Activated naive CD8-positive, alpha-beta T cell (primary cell): ENCODE measurements at regions not wholly inside any gene's neighbourhood (a gene's known extent, or its start where the extent isn't known, plus 50 kb on each side); places are given as distances from the start of the nearest gene placed in this dataset.

ENCODE experiments used
- H3K27ac Mint-ChIP-seq: one replicate; pipeline ENCODE4 v1.8.0; 2021; ENCODE audit warnings: mixed read lengths
- H3K27me3 Mint-ChIP-seq: one replicate; pipeline ENCODE4 v1.8.0; 2021; ENCODE audit warnings: mixed read lengths
- H3K36me3 Mint-ChIP-seq: one replicate; pipeline ENCODE4 v1.8.0; 2021; ENCODE audit warnings: mixed read lengths
- H3K4me1 Mint-ChIP-seq: one replicate; pipeline ENCODE4 v1.8.0; 2021; ENCODE audit warnings: low read depth, mixed read lengths
- H3K4me3 Mint-ChIP-seq: one replicate; pipeline ENCODE4 v1.8.0; 2021; ENCODE audit warnings: mild to moderate bottlenecking, mixed read lengths
- H3K9me3 Mint-ChIP-seq: one replicate; pipeline ENCODE4 v1.8.0; 2021; ENCODE audit warnings: low read depth, mixed read lengths

DNA sequence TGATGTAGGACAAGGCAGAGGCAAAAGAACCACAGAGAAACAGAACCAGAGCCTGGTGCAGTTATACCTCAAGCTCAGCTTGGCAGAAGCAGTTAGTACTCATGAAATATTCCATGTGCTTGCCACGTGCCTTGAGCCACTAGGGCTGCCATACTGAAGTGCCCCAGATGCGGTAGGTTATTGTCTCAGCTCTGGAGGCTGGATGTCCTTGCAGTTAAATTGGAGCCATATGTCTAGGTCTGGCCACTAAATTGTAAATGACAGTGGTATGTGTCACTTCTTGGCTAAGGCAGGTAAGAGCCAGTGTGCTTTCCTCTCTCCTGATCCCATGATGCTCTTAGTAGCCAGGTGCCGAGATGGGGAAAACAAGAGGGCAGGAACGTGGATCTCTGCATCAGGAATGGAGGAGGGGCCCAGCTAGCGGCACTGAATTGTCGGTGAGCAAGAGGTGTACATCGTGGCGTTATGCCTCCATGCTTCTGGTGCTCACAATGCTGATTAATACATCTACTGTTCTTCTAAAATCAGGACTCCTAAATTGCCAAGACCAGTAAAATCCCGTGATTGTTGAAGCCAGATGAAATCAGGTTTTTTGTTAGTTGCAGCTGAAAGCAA is 73.5 kb downstream of the PSMG1 start:
- no peak overlapping the region for H3K4me3 Mint-ChIP-seq

DNA sequence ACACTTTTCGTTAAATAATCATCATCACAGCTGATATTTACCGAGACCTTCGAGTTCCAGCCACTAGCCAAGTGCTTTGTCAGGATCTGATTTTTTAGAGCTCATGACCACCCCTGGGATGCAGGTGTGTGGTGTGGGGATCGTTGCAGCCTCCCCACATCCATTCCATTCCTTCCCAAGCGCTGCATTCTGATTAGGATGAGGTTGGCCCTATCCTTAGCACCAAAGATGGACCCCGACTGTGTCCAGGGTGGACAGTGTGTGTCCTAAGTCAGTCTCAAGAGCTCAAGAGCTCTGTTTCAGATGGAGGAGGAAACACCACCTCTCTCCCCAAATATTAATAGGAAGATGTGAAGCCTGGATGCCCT is 74.1 kb downstream of the PSMG1 start:
- Mint-ChIP-seq H3K27me3 (no peaks in the 10 kb centered on the region), H3K4me3 (no peak overlapping the region), H3K9me3 (no peaks in the 10 kb centered on the region), H3K27ac (no peak overlapping the region), H3K36me3 (no peaks in the 10 kb centered on the region), H3K4me1 (no peaks in the 10 kb centered on the region)

More for the DNA sequence above, 73.5 kb downstream of the PSMG1 start:
- Mint-ChIP-seq H3K27me3 (no peaks in the 10 kb centered on the region), H3K4me1 (no peaks in the 10 kb centered on the region), H3K36me3 (no peaks in the 10 kb centered on the region), H3K27ac (no peak overlapping the region), H3K9me3 (no peaks in the 10 kb centered on the region)

DNA sequence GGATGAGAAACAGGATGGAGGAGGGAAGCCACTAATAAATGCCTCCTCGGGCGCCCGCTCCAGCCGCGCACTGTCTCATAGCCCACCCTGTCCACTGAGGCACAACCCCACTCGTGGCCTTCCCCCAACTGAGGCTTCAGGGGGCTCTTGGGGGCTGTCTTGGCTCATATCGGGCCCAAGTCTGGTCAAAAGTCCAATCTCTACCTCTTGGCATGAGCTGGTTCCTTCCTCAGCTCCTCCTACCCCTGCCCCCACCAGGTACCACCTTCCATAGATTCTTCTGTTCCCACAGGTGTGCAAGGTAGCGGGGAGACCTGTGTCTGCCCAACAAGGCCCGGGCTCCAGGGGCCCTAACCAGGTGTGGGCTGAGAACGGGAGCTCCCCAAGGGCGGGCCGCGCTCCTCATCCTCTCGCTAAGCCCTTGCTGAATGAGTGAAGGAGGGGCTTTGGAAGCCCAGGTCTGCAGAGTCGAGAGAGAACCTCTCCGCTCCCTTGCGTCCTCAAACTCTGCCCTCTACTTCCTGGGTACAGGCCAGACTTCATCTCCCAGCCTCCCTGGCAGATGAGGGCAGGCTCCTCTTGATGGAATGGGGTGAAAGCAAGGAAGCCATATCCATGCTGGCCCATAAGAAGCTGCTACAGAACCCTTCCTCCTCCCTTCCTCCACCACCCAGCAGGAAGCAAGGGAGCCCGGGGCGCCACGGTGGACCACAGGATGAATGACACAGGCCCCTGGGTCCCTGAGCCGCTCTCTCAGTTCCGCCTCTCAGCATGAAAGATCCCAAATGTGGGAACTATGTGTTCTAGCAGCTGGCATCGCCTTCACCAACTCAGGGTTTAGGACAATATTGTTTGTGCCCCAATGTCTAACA is 74.7 kb downstream of the PSMG1 start:
- Mint-ChIP-seq H3K4me1 (no peaks in the 10 kb centered on the region), H3K9me3 (no peaks in the 10 kb centered on the region), H3K36me3 (no peaks in the 10 kb centered on the region), H3K27me3 (no peaks in the 10 kb centered on the region), H3K27ac (no peak overlapping the region), H3K4me3 (no peak overlapping the region)

DNA sequence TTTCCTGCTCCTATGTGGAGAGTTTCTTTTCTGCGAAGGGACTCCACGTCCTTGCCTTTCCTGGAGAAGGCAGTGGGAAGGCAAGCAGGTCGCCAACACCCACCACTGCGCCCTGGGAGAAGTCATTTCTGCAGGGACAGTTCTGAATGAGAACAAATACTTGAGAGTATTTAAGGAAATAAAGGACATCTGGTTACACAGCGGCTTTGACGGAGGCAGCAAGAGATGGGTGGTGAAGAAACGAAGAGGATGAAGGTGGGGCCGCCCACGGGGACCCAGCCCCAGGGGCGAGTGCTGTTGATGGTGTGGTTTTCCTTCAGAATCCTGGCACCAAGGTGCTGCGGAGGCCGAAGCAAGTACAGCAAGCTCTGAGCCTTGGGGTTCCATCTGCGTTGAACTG is 75.5 kb downstream of the PSMG1 start:
- Mint-ChIP-seq H3K36me3 (no peaks in the 10 kb centered on the region), H3K4me1 (no peaks in the 10 kb centered on the region), H3K9me3 (no peaks in the 10 kb centered on the region), H3K4me3 (no peak overlapping the region), H3K27me3 (peaks cover 2% of the 10 kb centered on the region), H3K27ac (no peak overlapping the region)

DNA sequence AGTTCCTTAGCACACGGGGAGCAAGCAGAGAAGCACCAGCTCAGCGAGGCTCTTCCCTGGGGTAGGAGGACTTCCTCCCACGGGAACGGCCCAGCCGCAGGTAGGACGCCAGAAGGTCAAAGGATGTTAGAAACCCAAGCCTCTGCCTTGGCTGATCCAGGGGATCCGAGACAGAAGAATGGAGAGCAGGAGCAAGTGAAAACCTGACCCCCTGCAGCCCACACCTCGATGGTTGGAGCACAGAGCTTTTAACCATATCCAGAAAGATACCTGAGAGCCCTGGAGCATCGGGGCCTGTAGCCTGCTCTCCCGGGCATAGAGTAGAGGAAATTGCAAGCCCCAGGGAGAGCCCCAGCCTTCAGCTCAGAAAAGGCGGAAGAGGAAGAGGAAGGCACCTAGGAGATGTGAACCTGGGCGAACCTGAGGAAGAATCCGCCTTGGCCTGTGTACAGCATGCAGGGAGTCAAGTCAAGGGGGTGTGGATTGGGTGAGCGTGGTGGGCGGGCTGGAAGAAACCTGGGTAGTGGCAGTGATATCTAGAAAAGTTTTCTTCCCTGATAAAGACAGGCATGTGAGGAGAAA is 76.3 kb downstream of the PSMG1 start:
- Mint-ChIP-seq H3K27ac (no peak overlapping the region), H3K36me3 (no peaks in the 10 kb centered on the region), H3K4me1 (no peaks in the 10 kb centered on the region), H3K27me3 (peaks cover 2% of the 10 kb centered on the region), H3K9me3 (no peaks in the 10 kb centered on the region), H3K4me3 (no peak overlapping the region)

DNA sequence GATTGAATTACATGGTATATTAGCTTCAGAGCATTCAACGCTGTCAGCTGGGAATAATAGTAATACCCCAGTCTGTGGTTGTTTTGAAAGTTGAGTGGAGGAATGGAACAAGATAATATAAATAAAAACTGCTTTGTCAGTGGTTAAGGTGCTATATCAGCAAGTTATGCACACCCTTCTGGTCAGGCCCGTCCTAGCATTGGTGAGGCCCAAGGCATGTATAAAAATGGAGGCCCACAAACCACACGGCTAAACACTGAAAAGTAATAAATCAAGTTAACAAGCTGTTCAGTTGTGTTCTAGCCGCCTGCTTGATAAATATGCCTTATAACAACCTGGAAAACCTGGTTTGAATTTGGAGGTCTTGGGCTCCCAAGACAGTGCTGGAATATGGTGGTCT is 77.4 kb downstream of the PSMG1 start:
- H3K4me3 Mint-ChIP-seq, result no peak overlapping the region
- H3K27ac Mint-ChIP-seq, result no peak overlapping the region
- peaks cover 2% of the 10 kb centered on the region for H3K27me3 Mint-ChIP-seq

DNA sequence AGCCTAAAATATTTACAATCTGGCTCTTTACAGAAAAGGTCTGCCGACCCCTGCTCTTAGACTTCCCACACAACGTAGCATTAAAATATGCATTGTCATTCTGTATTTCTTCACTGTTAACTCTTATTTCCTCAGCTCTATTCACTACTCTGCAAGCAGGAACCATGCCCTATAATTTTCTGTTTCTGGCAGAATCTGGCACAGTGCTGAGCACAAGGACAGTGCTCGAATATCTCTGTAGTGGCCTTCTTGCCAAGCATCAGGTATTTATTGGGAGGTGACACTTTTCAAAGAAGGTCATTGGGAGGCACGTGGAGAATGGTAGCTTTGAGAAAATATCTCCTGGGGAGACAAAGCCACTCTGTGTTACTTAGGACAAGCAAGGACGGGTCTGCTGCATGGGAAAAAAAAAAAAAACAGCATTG is 77.9 kb downstream of the PSMG1 start:
- no peak overlapping the region for H3K27ac Mint-ChIP-seq
- H3K4me3 Mint-ChIP-seq, result no peak overlapping the region
- no peaks in the 10 kb centered on the region for H3K4me1 Mint-ChIP-seq
- no peaks in the 10 kb centered on the region for H3K9me3 Mint-ChIP-seq
- H3K36me3 Mint-ChIP-seq, result no peaks in the 10 kb centered on the region
- H3K27me3 Mint-ChIP-seq, result peaks cover 2% of the 10 kb centered on the region

More for the DNA sequence above, 77.4 kb downstream of the PSMG1 start:
- Mint-ChIP-seq H3K36me3 (no peaks in the 10 kb centered on the region), H3K4me1 (no peaks in the 10 kb centered on the region), H3K9me3 (no peaks in the 10 kb centered on the region)

DNA sequence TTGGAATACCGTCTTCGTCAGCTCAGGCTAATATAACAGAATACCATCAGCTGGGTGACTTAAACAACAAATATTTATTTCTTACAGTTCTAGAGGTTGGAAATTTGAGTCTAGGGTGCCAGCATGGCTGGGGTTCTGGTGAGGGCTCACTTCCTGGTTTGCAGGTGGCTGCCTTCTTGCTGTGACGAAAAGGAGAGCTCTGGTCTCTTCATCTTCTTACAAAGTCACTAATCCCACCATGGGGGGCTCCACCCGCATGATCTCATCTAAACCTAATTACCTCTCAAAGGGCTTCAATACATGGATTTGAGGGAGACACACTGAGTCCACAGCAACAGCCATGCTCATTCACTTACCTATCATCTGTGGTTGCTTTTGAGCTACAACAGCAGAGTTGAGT is 78.3 kb downstream of the PSMG1 start:
- H3K9me3 Mint-ChIP-seq, result no peaks in the 10 kb centered on the region
- H3K36me3 Mint-ChIP-seq, result no peaks in the 10 kb centered on the region
- no peak overlapping the region for H3K4me3 Mint-ChIP-seq
- peaks cover 2% of the 10 kb centered on the region for H3K27me3 Mint-ChIP-seq
- no peaks in the 10 kb centered on the region for H3K4me1 Mint-ChIP-seq
- H3K27ac Mint-ChIP-seq, result no peak overlapping the region

DNA sequence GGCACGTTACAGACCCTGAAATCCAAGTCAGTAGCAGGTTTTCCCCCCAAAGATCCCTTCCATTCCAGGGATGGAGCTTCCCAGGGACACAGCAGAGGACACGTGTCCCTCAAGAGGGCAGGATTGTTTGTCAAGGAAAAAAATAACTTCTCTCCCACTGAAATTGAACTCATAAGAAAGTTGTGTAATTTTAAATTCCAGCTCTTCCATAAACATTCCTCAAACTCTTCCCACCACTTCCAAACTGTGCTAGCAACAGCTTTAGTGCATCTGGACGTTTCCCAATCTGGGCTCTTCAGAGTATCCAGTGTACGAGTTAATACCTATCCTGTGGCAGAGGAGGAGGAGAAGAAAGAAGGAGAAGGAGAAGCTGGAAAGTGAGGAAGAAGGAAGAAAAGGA is 79.6 kb downstream of the PSMG1 start:
- no peaks in the 10 kb centered on the region for H3K9me3 Mint-ChIP-seq
- H3K4me3 Mint-ChIP-seq, result no peak overlapping the region
- no peaks in the 10 kb centered on the region for H3K4me1 Mint-ChIP-seq
- H3K27ac Mint-ChIP-seq, result no peak overlapping the region
- H3K36me3 Mint-ChIP-seq, result no peaks in the 10 kb centered on the region
- H3K27me3 Mint-ChIP-seq, result peaks cover 2% of the 10 kb centered on the region

DNA sequence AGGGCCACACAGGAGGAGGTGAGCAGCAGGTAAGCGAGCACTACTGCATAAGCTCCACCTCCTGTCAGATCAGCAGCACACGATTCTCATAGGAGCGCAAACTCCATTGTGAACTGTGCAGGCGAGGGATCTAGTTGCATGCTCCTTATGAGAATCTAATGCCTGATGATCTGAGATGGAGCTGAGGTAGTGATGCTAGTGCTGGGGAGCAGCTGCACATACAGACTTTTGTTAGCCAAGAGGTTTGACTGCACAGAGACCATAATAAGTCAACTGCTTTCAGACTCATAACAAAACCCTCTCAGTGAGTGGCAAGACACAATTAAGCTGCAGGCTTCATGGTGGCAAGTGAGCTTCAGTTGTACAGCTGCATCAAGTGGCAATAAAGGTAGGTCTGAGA is 83.4 kb downstream of the PSMG1 start:
- Mint-ChIP-seq H3K27ac (no peak overlapping the region), H3K27me3 (peaks cover 2% of the 10 kb centered on the region), H3K36me3 (no peaks in the 10 kb centered on the region), H3K4me1 (no peaks in the 10 kb centered on the region), H3K9me3 (no peaks in the 10 kb centered on the region), H3K4me3 (no peak overlapping the region)

DNA sequence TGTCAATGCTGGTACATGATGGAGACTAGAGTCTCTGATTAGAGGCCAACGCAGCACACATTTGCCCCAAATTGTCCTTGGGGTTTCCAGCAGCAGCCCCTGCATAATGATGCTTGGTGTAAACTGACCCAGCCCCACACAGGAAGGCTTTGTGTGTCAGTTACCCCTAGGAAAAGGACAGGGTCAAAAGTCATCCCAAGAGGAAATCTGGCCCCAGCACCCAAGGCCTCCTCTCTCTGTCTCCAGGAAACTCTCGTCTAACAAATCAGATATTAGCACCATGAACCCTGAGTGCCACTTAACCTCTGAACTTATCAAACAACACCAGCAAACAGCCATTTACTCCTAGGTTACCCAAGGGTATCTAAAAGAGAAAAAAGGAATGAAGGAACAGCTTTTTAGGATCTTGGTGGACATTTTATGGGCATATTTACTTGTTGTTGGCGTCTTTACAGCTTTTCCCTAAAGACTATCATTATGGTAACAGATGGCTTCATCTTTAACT is 84.5 kb downstream of the PSMG1 start:
- Mint-ChIP-seq H3K9me3 (no peaks in the 10 kb centered on the region), H3K4me3 (no peak overlapping the region), H3K27me3 (peaks cover 2% of the 10 kb centered on the region), H3K27ac (no peak overlapping the region), H3K4me1 (no peaks in the 10 kb centered on the region), H3K36me3 (no peaks in the 10 kb centered on the region)

DNA sequence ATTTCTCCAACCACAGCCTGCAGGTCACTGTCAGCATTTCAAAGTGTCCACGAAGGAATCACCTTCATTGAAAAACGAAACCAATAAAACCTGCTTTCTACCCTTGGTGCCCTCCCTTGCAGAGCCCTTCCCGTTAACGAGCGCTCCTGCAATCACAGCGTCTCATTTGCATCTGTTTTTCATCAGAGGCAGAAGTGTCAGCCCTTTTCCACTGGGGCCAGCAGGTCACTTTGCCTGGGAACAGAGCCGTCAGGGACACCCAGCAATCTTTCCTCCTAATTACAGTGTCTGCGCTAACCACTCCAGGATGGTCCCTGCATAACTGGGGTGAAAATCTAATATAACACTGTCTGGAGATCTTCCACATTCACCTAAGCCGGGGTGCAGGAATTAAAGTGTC is 85.3 kb downstream of the PSMG1 start:
- no peaks in the 10 kb centered on the region for H3K9me3 Mint-ChIP-seq
- no peaks in the 10 kb centered on the region for H3K36me3 Mint-ChIP-seq
- no peak overlapping the region for H3K27ac Mint-ChIP-seq
- H3K4me1 Mint-ChIP-seq, result no peaks in the 10 kb centered on the region
- peaks cover 2% of the 10 kb centered on the region for H3K27me3 Mint-ChIP-seq
- H3K4me3 Mint-ChIP-seq, result no peak overlapping the region

DNA sequence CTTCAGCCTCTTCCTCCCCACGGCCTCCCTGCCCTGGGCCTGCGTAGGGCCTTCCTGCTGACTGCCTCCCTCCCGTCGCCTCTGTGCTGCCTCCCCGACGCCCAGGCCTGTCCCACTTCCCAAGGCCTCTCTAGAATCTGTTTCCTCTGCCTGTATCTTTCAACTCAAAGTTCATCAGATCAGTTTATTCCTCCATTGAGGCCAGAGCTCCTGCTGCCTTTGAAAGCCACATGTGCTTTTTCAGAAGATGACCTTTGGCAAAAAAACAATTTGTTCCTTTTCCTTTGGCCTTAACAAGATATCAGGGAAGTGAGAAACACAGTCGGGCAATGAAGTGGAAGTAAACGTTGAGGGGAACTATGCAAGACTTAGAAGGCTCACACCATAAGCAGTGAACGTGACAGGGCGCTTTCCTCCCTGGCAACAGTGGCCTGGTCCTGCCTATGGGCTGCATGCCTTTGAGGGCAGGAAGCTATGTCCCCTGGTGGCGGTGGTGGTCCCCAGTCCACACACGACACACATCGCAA is 85.9 kb downstream of the PSMG1 start:
- no peaks in the 10 kb centered on the region for H3K27me3 Mint-ChIP-seq
- H3K36me3 Mint-ChIP-seq, result no peaks in the 10 kb centered on the region
- no peak overlapping the region for H3K27ac Mint-ChIP-seq
- no peak overlapping the region for H3K4me3 Mint-ChIP-seq
- no peaks in the 10 kb centered on the region for H3K9me3 Mint-ChIP-seq
- H3K4me1 Mint-ChIP-seq, result no peaks in the 10 kb centered on the region

DNA sequence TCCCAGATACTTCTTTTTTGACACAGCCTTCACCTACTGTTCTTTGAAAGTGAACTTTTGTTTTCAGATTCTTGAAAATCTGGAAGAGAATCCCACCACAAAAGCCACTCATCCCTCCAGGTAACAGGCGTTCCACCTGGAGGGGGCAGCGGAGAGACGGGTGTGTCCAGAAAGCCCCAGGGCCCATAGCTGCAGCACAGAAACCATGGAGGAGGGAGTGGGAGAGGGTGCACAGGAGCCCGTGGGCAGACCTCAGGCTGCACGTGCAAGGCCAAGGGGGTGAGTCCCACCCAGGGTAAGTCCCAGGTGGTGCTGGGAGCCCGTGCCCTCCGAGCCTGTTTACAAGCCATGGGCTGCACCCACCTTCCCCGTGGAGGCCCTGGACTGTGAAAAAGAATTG is 86.5 kb downstream of the PSMG1 start:
- H3K27ac Mint-ChIP-seq, result no peak overlapping the region
- H3K36me3 Mint-ChIP-seq, result no peaks in the 10 kb centered on the region
- no peak overlapping the region for H3K4me3 Mint-ChIP-seq
- H3K9me3 Mint-ChIP-seq, result no peaks in the 10 kb centered on the region
- no peaks in the 10 kb centered on the region for H3K27me3 Mint-ChIP-seq
- no peaks in the 10 kb centered on the region for H3K4me1 Mint-ChIP-seq

DNA sequence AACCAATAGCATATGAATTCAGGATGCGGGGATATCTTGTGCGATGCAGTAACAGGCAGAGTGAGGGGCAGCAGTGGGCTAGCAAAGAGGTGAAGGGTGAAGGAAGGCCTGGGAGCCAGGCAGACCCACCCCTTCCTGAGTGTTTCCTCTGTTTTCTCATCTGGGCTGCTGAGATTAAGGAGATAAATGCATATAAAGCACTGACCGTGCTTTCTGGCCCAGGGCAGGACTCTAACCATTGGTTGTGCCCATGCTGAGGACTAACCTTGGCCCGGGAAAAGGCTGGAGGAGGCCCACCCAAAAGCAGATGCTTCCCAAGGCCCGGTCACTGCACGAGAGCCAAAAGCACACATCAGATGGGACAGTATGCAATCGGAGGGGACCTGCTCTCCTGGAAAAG is 87.6 kb downstream of the PSMG1 start:
- Mint-ChIP-seq H3K9me3 (no peaks in the 10 kb centered on the region), H3K27ac (no peak overlapping the region), H3K36me3 (no peaks in the 10 kb centered on the region), H3K4me1 (no peaks in the 10 kb centered on the region), H3K27me3 (no peaks in the 10 kb centered on the region), H3K4me3 (no peak overlapping the region)
